ENCODE measurements at regions not wholly inside any gene's neighbourhood (a gene's known extent, or its start where the extent isn't known, plus 50 kb on each side); places are given as distances from the start of the nearest gene placed in this dataset.

DNA sequence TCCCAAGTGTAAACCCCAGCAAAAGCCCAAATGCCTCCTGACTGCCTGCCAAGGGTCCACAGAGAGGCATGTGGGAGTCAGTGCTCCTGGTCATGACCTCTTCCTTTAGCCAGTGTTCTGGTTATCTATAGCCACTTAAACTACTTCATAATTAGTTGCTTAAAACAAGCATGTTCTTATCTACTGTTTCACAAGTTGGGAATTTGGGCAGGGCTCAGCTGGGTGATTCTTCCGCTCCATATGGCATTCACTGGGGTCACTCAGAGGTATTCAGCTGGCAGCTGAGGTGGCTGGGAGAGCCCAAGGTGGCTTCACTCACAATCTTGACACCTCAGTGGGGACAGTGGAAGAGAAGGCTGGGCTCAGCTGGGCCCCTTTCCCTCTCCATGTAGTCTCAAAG is 184.0 kb upstream of the RGS6 start (continued):
- TF ChIP-seq, protein P1, sequence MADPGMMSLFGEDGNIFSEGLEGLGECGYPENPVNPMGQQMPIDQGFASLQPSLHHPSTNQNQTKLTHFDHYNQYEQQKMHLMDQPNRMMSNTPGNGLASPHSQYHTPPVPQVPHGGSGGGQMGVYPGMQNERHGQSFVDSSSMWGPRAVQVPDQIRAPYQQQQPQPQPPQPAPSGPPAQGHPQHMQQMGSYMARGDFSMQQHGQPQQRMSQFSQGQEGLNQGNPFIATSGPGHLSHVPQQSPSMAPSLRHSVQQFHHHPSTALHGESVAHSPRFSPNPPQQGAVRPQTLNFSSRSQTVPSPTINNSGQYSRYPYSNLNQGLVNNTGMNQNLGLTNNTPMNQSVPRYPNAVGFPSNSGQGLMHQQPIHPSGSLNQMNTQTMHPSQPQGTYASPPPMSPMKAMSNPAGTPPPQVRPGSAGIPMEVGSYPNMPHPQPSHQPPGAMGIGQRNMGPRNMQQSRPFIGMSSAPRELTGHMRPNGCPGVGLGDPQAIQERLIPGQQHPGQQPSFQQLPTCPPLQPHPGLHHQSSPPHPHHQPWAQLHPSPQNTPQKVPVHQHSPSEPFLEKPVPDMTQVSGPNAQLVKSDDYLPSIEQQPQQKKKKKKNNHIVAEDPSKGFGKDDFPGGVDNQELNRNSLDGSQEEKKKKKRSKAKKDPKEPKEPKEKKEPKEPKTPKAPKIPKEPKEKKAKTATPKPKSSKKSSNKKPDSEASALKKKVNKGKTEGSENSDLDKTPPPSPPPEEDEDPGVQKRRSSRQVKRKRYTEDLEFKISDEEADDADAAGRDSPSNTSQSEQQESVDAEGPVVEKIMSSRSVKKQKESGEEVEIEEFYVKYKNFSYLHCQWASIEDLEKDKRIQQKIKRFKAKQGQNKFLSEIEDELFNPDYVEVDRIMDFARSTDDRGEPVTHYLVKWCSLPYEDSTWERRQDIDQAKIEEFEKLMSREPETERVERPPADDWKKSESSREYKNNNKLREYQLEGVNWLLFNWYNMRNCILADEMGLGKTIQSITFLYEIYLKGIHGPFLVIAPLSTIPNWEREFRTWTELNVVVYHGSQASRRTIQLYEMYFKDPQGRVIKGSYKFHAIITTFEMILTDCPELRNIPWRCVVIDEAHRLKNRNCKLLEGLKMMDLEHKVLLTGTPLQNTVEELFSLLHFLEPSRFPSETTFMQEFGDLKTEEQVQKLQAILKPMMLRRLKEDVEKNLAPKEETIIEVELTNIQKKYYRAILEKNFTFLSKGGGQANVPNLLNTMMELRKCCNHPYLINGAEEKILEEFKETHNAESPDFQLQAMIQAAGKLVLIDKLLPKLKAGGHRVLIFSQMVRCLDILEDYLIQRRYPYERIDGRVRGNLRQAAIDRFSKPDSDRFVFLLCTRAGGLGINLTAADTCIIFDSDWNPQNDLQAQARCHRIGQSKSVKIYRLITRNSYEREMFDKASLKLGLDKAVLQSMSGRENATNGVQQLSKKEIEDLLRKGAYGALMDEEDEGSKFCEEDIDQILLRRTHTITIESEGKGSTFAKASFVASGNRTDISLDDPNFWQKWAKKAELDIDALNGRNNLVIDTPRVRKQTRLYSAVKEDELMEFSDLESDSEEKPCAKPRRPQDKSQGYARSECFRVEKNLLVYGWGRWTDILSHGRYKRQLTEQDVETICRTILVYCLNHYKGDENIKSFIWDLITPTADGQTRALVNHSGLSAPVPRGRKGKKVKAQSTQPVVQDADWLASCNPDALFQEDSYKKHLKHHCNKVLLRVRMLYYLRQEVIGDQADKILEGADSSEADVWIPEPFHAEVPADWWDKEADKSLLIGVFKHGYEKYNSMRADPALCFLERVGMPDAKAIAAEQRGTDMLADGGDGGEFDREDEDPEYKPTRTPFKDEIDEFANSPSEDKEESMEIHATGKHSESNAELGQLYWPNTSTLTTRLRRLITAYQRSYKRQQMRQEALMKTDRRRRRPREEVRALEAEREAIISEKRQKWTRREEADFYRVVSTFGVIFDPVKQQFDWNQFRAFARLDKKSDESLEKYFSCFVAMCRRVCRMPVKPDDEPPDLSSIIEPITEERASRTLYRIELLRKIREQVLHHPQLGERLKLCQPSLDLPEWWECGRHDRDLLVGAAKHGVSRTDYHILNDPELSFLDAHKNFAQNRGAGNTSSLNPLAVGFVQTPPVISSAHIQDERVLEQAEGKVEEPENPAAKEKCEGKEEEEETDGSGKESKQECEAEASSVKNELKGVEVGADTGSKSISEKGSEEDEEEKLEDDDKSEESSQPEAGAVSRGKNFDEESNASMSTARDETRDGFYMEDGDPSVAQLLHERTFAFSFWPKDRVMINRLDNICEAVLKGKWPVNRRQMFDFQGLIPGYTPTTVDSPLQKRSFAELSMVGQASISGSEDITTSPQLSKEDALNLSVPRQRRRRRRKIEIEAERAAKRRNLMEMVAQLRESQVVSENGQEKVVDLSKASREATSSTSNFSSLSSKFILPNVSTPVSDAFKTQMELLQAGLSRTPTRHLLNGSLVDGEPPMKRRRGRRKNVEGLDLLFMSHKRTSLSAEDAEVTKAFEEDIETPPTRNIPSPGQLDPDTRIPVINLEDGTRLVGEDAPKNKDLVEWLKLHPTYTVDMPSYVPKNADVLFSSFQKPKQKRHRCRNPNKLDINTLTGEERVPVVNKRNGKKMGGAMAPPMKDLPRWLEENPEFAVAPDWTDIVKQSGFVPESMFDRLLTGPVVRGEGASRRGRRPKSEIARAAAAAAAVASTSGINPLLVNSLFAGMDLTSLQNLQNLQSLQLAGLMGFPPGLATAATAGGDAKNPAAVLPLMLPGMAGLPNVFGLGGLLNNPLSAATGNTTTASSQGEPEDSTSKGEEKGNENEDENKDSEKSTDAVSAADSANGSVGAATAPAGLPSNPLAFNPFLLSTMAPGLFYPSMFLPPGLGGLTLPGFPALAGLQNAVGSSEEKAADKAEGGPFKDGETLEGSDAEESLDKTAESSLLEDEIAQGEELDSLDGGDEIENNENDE (IDR thresholded peaks at IDR 0.05; ENCODE audit: low read depth, low read length) = no peak
- TF ChIP-seq KLF16 (IDR thresholded peaks at IDR 0.05) = peak; percentile 73
- no peak for TF ChIP-seq NR2C2 (CRISPR knock-in tag; IDR thresholded peaks at IDR 0.05)
- 0 out of 2 replicates have a peak, but pooled peaks have one; percentile 25 for TF ChIP-seq NR2C2 (tag; IDR thresholded peaks at IDR 0.05)
- TF ChIP-seq NFIC (IDR thresholded peaks at IDR 0.05) = peak; percentile 35; the same call in 1 of the 2 replicates
- TF ChIP-seq KLF6 (CRISPR knock-in tag; IDR thresholded peaks at IDR 0.05; ENCODE audit: borderline replicate concordance) = no peak
- TF ChIP-seq ZNF57 (CRISPR knock-in tag; IDR thresholded peaks at IDR 0.05) = no peak
- TF ChIP-seq TEAD2 (tag; IDR thresholded peaks at IDR 0.05) = no peak
- TF ChIP-seq TEAD1 (CRISPR knock-in tag; IDR thresholded peaks at IDR 0.05) = 0 out of 4 replicates have a peak, but pooled peaks of 1 of the 2 experiments have one; percentile 37
- no peak for TF ChIP-seq ZNF384 (IDR thresholded peaks at IDR 0.05; ENCODE audit: low read depth, low read length)
- TF ChIP-seq FOXP1 (CRISPR knock-in tag; IDR thresholded peaks at IDR 0.05) = no peak
- no peak for TF ChIP-seq ZBED1 (IDR thresholded peaks at IDR 0.05)
- no peak for TF ChIP-seq SAFB2 (IDR thresholded peaks at IDR 0.05; ENCODE audit: borderline replicate concordance, low read depth, low read length, severe bottlenecking)
- TF ChIP-seq, protein P2, sequence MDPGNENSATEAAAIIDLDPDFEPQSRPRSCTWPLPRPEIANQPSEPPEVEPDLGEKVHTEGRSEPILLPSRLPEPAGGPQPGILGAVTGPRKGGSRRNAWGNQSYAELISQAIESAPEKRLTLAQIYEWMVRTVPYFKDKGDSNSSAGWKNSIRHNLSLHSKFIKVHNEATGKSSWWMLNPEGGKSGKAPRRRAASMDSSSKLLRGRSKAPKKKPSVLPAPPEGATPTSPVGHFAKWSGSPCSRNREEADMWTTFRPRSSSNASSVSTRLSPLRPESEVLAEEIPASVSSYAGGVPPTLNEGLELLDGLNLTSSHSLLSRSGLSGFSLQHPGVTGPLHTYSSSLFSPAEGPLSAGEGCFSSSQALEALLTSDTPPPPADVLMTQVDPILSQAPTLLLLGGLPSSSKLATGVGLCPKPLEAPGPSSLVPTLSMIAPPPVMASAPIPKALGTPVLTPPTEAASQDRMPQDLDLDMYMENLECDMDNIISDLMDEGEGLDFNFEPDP (CRISPR knock-in tag; IDR thresholded peaks at IDR 0.05) = no peak
- TF ChIP-seq ZNF644 (tag; IDR thresholded peaks at IDR 0.05; ENCODE audit: low read depth) = no peak
- TF ChIP-seq SMAD2 (IDR thresholded peaks at IDR 0.05; ENCODE audit: low read depth, low read length) = no peak
- TF ChIP-seq ZNF134 (CRISPR knock-in tag; conservative IDR thresholded peaks at IDR 0.05) = no peak
- TF ChIP-seq COPS2 (conservative IDR thresholded peaks at IDR 0.05) = no peak
- TF ChIP-seq LCOR (CRISPR knock-in tag; IDR thresholded peaks at IDR 0.05) = no peak
- peak; percentile 66 for TF ChIP-seq SOX6 (IDR thresholded peaks at IDR 0.05)

Measured in K562 (cell line).